Smooth muscle cell (in vitro differentiated cells): ENCODE measurements at regions not wholly inside any gene's neighbourhood (a gene's known extent, or its start where the extent isn't known, plus 50 kb on each side); places are given as distances from the start of the nearest gene placed in this dataset.

Experiments
- DNase-seq: peaks from one replicate; lab custom pipeline; 2025; ENCODE audit not compliant: unreplicated experiment; lab: John Stamatoyannopoulos, UW
- H2AFZ ChIP-seq: fragments of 200-600 bp; sonication (generic); 2 replicates; pipeline ENCODE4 v1.6.0; 2016; ENCODE audit warnings: antibody characterized with exemption, low read depth, mild to moderate bottlenecking
- H3F3A ChIP-seq: fragments of 200-600 bp; sonication (generic); 2 replicates; pipeline ENCODE4 v1.6.0; 2017; ENCODE audit warnings: antibody characterized with exemption, low read depth
- H3K27ac ChIP-seq: fragments of 200-600 bp; sonication (generic); 2 replicates; pipeline ENCODE4 v1.5.1; 2016; ENCODE audit warnings: low read depth, mild to moderate bottlenecking
- H3K27me3 ChIP-seq: fragments of 200-600 bp; sonication (generic); 2 replicates; pipeline ENCODE4 v1.6.1; 2016; ENCODE audit warnings: low read depth, mild to moderate bottlenecking
- H3K36me3 ChIP-seq: fragments of 200-600 bp; sonication (generic); 2 replicates; pipeline ENCODE4 v1.5.1; 2016; ENCODE audit warnings: low read depth
- H3K4me1 ChIP-seq: fragments of 200-600 bp; sonication (generic); 2 replicates; pipeline ENCODE4 v1.5.1; 2016; ENCODE audit warnings: low read depth
- H3K4me2 ChIP-seq: fragments of 200-600 bp; sonication (generic); 2 replicates; pipeline ENCODE4 v1.6.0; 2016; ENCODE audit warnings: mild to moderate bottlenecking
- H3K4me3 ChIP-seq: fragments of 200-600 bp; sonication (generic); 2 replicates; pipeline ENCODE4 v1.5.1; 2016; ENCODE audit warnings: mild to moderate bottlenecking
- H3K79me2 ChIP-seq: fragments of 200-600 bp; sonication (generic); 2 replicates; pipeline ENCODE4 v1.6.0; 2016; ENCODE audit warnings: low read depth, mild to moderate bottlenecking
- H3K9ac ChIP-seq: fragments of 200-600 bp; sonication (generic); 2 replicates; pipeline ENCODE4 v1.6.0; 2016; ENCODE audit warnings: low read depth
- H3K9me3 ChIP-seq: fragments of 200-600 bp; sonication (generic); replicated peaks from 2 replicates; pipeline ENCODE4 v1.5.1; 2016; ENCODE audit warnings: low read depth
- H4K20me1 ChIP-seq: fragments of 200-600 bp; sonication (generic); 2 replicates; pipeline ENCODE4 v1.6.0; 2016; ENCODE audit warnings: low read depth
- WGBS: methylation state at CpG from one replicate; pipeline ENCODE4 v1.1.7; 2016; ENCODE audit warnings: low lambda C conversion rate; 5-methylcytosine and 5-hydroxymethylcytosine counted together
- TF ChIP-seq, protein P1 (sequence below): fragments of 200-600 bp; sonication (generic); IDR thresholded peaks from 2 replicates; pipeline ENCODE4 v1.5.1; 2017; ENCODE audit warnings: borderline replicate concordance, mild to moderate bottlenecking, antibody characterized with exemption; ENCODE audit not compliant: insufficient read depth, poor library complexity, severe bottlenecking

DNA sequence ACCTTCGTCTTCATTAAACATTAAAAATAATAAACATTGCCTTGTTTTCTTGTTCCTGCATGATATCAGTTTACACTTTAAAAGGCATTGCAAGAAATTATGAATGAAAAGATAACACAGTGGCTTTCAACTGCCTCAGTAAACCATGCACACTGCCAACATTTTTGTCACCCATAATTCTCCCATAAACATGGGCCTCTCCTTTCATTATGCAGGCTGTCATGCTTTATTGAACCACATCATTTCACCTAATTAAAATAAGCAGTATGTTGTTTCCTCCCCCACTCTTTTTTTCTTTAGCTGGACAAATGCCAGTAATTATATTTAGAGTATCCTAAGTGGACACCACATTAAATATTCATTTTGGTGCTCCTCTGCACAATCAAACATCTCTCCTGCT lies 1566.5 kb upstream of the SLC10A2 start:
- Histone ChIP-seq H2AFZ (no peak overlapping the region), H3K9ac (no peak overlapping the region), H3F3A (no peaks in the 10 kb centered on the region), H3K27me3 (no peaks in the 10 kb centered on the region), H3K4me3 (no peak overlapping the region), H3K4me1 (no peaks in the 10 kb centered on the region), H3K36me3 (no peaks in the 10 kb centered on the region), H3K9me3 (no peaks in the 10 kb centered on the region), H3K4me2 (no peak overlapping the region), H3K27ac (no peak overlapping the region), H3K79me2 (no peaks in the 10 kb centered on the region), H4K20me1 (no peaks in the 10 kb centered on the region)
- TF ChIP-seq, protein P1, sequence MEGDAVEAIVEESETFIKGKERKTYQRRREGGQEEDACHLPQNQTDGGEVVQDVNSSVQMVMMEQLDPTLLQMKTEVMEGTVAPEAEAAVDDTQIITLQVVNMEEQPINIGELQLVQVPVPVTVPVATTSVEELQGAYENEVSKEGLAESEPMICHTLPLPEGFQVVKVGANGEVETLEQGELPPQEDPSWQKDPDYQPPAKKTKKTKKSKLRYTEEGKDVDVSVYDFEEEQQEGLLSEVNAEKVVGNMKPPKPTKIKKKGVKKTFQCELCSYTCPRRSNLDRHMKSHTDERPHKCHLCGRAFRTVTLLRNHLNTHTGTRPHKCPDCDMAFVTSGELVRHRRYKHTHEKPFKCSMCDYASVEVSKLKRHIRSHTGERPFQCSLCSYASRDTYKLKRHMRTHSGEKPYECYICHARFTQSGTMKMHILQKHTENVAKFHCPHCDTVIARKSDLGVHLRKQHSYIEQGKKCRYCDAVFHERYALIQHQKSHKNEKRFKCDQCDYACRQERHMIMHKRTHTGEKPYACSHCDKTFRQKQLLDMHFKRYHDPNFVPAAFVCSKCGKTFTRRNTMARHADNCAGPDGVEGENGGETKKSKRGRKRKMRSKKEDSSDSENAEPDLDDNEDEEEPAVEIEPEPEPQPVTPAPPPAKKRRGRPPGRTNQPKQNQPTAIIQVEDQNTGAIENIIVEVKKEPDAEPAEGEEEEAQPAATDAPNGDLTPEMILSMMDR, result no peak
- DNase-seq, result no peak
- WGBS, result 100% methylated on average over 1 of the region's 1 CpG

DNA sequence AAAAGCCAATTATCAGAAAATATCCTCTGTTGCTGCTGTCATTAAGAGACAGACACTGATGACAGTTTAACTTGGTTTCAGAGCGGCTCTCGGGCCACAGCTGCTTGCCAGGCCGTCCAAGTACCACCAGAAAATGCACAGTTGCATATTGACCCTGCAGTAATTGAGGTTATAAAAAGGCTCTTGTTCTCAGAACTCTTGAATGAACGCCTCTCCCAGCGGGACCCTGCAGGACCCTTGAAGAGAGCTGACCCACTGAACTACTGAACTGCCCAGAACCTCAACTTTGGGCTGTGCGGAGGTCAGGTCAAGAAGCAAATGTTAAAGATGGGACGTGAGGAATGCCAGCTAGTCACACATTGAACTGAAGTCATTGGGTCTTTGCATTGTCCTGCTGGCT lies 1559.0 kb upstream of the SLC10A2 start:
- TF ChIP-seq, protein P1, result no peak
- Histone ChIP-seq H3K9ac (no peak overlapping the region), H3K9me3 (no peaks in the 10 kb centered on the region), H3F3A (no peaks in the 10 kb centered on the region), H3K79me2 (no peaks in the 10 kb centered on the region), H4K20me1 (no peaks in the 10 kb centered on the region), H3K4me2 (no peak overlapping the region), H3K4me1 (no peaks in the 10 kb centered on the region), H3K27ac (no peak overlapping the region), H3K36me3 (no peaks in the 10 kb centered on the region), H3K4me3 (no peak overlapping the region), H2AFZ (no peak overlapping the region), H3K27me3 (no peaks in the 10 kb centered on the region)
- no peak for DNase-seq
- WGBS, result 92% methylated on average over 7 of the region's 7 CpGs

DNA sequence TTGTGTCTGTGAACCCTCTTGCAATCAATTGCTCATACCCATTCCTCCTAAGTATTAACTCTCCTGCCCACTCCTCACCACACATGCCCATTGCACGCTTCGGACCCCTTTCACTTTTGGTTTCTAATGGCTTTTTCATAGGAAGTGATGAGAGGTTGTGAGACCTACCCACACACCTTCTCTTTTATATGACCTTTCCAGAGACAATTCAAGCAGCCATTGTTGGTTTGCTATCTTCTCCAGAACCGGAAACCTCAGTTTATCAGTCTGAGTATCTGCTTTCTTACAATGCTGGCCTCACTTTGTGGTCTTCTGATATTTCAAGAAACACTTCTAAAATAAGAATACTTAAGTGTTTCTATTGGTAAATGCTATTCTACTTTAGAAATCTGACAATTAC lies 1550.8 kb upstream of the SLC10A2 start:
- TF ChIP-seq, protein P1, result no peak
- Histone ChIP-seq H3K79me2 (no peaks in the 10 kb centered on the region), H3K4me3 (no peak overlapping the region), H3K27ac (no peak overlapping the region), H3K9me3 (no peaks in the 10 kb centered on the region), H3K4me2 (no peak overlapping the region), H3K9ac (no peak overlapping the region), H3K4me1 (no peaks in the 10 kb centered on the region), H2AFZ (no peak overlapping the region), H3K36me3 (no peaks in the 10 kb centered on the region), H3K27me3 (peaks cover 5% of the 10 kb centered on the region), H3F3A (no peaks in the 10 kb centered on the region), H4K20me1 (no peaks in the 10 kb centered on the region)
- DNase-seq, result no peak
- WGBS, result 95% methylated on average over 3 of the region's 3 CpGs

DNA sequence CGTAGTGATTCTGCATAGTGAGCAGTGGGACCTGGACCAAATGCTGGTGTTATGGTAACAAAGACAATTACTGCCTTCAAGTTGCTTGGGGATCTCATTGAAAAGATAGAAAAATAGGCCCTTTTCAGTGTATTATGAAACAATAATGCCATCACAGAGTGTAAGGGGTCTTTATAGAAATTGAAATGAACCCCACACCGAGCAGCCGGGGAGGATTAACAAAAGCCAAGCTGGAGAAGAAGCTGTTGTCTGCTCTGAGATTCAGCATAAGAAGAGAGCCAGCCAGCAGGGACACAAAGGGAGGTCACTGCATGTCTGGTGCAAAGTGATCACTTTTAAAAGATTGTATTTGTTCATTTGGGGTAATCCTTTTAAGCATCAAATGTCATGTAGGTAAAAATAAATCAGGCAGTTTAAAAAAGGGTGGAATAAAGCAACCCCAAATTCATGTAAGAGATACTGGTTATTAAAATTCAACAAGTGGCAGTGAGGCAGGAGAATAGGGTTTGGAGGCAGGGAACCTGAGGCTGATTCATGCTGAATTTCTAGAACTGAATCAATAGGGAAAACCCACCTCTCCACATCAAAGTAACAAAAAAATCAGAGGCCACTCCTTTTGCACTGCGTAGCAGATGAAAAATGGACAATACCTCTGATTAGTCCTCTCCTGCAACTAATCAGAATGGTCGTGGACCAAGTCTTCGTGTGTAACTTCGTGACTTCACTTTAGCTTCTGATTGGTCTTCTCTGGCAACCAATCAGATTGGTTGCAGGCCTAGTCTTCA lies 1548.3 kb upstream of the SLC10A2 start:
- peaks cover 5% of the 10 kb centered on the region for H3K27me3 ChIP-seq
- no peak overlapping the region for H3K4me3 ChIP-seq
- H3K4me2 ChIP-seq, result no peak overlapping the region
- H3K4me1 ChIP-seq, result no peaks in the 10 kb centered on the region
- H3K9ac ChIP-seq, result no peak overlapping the region
- H3K79me2 ChIP-seq, result no peaks in the 10 kb centered on the region
- no peaks in the 10 kb centered on the region for H3K9me3 ChIP-seq
- H3K36me3 ChIP-seq, result no peaks in the 10 kb centered on the region
- DNase-seq, result no peak
- WGBS, result 94% methylated on average over 7 of the region's 7 CpGs
- H3K27ac ChIP-seq, result no peak overlapping the region
- TF ChIP-seq, protein P1, result no peak
- no peak overlapping the region for H2AFZ ChIP-seq
- no peaks in the 10 kb centered on the region for H3F3A ChIP-seq
- H4K20me1 ChIP-seq, result no peaks in the 10 kb centered on the region
